ENCODE measurements at regions not wholly inside any gene's neighbourhood (a gene's known extent, or its start where the extent isn't known, plus 50 kb on each side); places are given as distances from the start of the nearest gene placed in this dataset.

DNA sequence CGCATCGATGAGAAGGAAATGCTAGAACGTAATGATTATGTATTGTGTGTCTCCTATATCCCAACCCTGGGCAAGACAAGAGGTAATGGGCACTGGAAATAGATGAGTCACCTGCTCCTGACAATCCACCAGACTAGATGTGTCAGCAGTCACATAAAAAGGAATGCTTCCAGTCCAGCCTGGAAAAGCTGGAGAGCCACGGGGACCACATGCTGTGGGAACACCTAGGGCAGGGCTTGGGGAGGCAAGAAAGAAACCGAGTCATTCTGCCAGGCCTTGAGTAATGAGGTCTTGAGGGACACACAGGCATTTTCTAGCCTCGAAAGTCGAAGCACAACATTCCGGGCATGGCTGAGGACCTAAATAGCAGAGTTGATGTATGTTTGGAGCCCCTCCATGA, 716.7 kb upstream of the TMEM132C start:
- no peak for TF ChIP-seq POLR2AphosphoS5 (IDR thresholded peaks at IDR 0.05; ENCODE audit: low read depth)
- TF ChIP-seq, protein P1, sequence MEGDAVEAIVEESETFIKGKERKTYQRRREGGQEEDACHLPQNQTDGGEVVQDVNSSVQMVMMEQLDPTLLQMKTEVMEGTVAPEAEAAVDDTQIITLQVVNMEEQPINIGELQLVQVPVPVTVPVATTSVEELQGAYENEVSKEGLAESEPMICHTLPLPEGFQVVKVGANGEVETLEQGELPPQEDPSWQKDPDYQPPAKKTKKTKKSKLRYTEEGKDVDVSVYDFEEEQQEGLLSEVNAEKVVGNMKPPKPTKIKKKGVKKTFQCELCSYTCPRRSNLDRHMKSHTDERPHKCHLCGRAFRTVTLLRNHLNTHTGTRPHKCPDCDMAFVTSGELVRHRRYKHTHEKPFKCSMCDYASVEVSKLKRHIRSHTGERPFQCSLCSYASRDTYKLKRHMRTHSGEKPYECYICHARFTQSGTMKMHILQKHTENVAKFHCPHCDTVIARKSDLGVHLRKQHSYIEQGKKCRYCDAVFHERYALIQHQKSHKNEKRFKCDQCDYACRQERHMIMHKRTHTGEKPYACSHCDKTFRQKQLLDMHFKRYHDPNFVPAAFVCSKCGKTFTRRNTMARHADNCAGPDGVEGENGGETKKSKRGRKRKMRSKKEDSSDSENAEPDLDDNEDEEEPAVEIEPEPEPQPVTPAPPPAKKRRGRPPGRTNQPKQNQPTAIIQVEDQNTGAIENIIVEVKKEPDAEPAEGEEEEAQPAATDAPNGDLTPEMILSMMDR (IDR thresholded peaks at IDR 0.05; ENCODE audit: insufficient read depth, low read length) = no peak

Measured in HL-60 (cell line).